PFSK-1 (cell line): ENCODE measurements at regions not wholly inside any gene's neighbourhood (a gene's known extent, or its start where the extent isn't known, plus 50 kb on each side); places are given as distances from the start of the nearest gene placed in this dataset.

Experiments used
- FOXP2 ChIP-seq: optimal IDR thresholded peaks from 2 replicates; pipeline ENCODE3; 2011; ENCODE audit warnings: borderline replicate concordance, control low read depth, inconsistent platforms; ENCODE audit not compliant: insufficient read depth; ENCODE audit errors: extremely low read length, extremely low read depth
- POLR2AphosphoS5 ChIP-seq: IDR thresholded peaks from 2 replicates; pipeline ENCODE4 v1.6.1; 2012; ENCODE audit warnings: low read depth, mild to moderate bottlenecking, control low read depth, low read length, moderate library complexity
- REST ChIP-seq, 2 experiments: IDR thresholded peaks; 2 replicates each; pipeline versions ENCODE4 v1.6.1 to v1.8.0; 2011 to 2012; ENCODE audit warnings: low read depth in 2 of 2, low read length in 2 of 2, control low read depth in 1 of 2, inconsistent platforms in 1 of 2, mild to moderate bottlenecking in 1 of 2, moderate library complexity in 1 of 2; ENCODE audit not compliant: insufficient read depth in 1 of 2
- SIN3A ChIP-seq: IDR thresholded peaks from 2 replicates; pipeline ENCODE4 v1.6.1; 2012; ENCODE audit warnings: mild to moderate bottlenecking, low read length, moderate library complexity, borderline replicate concordance; ENCODE audit not compliant: insufficient read depth
- TAF1 ChIP-seq: IDR thresholded peaks from 2 replicates; pipeline ENCODE4 v1.6.1; 2012; ENCODE audit warnings: low read length, control low read depth, borderline replicate concordance; ENCODE audit not compliant: insufficient read depth

- TF ChIP-seq SIN3A: no peak
- no peak for TF ChIP-seq TAF1
- no peak for TF ChIP-seq POLR2AphosphoS5
- no peak for TF ChIP-seq REST (IDR thresholded peaks at IDR 0.05; ENCODE audit: insufficient read depth in 1 of 2, low read depth in 2 of 2, low read length in 2 of 2)
- no peak for TF ChIP-seq FOXP2
Measured at GRCh38 chr4:179544496-179544895, 2102.3 kb upstream of the AGA start.

GRCh38 chr4:179552131-179552530 is 2109.9 kb upstream of the AGA start:
- TF ChIP-seq POLR2AphosphoS5 (no peak), TAF1 (no peak), FOXP2 (no peak), REST (IDR thresholded peaks at IDR 0.05; ENCODE audit: insufficient read depth in 1 of 2, low read depth in 2 of 2, low read length in 2 of 2) (no peak), SIN3A (no peak)

- TF ChIP-seq TAF1 (no peak), FOXP2 (no peak), SIN3A (no peak), POLR2AphosphoS5 (no peak), REST (IDR thresholded peaks at IDR 0.05; ENCODE audit: insufficient read depth in 1 of 2, low read depth in 2 of 2, low read length in 2 of 2) (no peak)
Measured at GRCh38 chr4:179563741-179564140, 2121.5 kb upstream of the AGA start.

DNA sequence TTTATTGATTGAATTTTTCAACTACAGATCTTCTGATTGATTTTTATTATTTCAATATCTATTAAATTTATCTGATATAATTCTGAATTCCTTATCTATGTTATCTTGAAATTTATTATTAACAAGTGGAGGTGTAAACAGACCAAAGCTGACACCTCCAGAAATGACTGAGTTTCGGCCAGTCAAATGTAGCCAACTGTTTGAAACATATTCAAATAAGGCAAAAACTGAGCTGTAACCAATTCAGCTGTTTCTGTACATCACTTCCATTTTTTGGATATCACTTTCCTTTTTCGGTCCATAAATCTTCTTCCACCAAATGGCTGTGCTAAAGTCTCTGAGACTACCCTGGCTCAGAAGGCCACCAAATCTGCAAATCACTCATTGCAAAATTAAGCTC is 2127.3 kb upstream of the AGA start:
- TF ChIP-seq TAF1 (no peak), FOXP2 (no peak), SIN3A (no peak), REST (IDR thresholded peaks at IDR 0.05; ENCODE audit: insufficient read depth in 1 of 2, low read depth in 2 of 2, low read length in 2 of 2) (no peak), POLR2AphosphoS5 (no peak)
